SK-N-SH treated with all-trans-retinoic acid at 6 μM for 48 hours (cell line): ENCODE measurements at regions not wholly inside any gene's neighbourhood (a gene's known extent, or its start where the extent isn't known, plus 50 kb on each side); places are given as distances from the start of the nearest gene placed in this dataset.

ENCODE experiments used
- ATAC-seq: fragments of 200-7000 bp; cut with Tn5 transposase; 3 replicates; pipeline ENCODE4 v1.9.1; 2020; ENCODE audit warnings: mild to moderate bottlenecking, moderate library complexity
- ARNTL ChIP-seq: fragments of 450-650 bp; formaldehyde crosslinking; IDR thresholded peaks from 2 replicates; pipeline ENCODE4 v1.5.0; 2020; ENCODE audit warnings: low read depth, mild to moderate bottlenecking, moderate library complexity, borderline replicate concordance
- BACH2 ChIP-seq: fragments of 250-450 bp; sonication (Bioruptor Pico); IDR thresholded peaks from 2 replicates; pipeline ENCODE4 v1.9.0; 2021; ENCODE audit warnings: mild to moderate bottlenecking, borderline replicate concordance
- CREB5 ChIP-seq: fragments of 250-450 bp; sonication (Bioruptor Pico); IDR thresholded peaks from 2 replicates; pipeline ENCODE4 v1.5.1; 2020; ENCODE audit warnings: low read depth, mild to moderate bottlenecking, moderate library complexity
- CSDC2 ChIP-seq: fragments of 250-450 bp; sonication (Bioruptor Pico); IDR thresholded peaks from 2 replicates; pipeline ENCODE4 v1.5.0; 2020; ENCODE audit warnings: mild to moderate bottlenecking, moderate library complexity
- CSRNP3 ChIP-seq: fragments of 250-450 bp; sonication (Bioruptor Pico); IDR thresholded peaks from 2 replicates; pipeline ENCODE4 v1.5.1; 2021; ENCODE audit warnings: mild to moderate bottlenecking, moderate library complexity
- ESRRG ChIP-seq: fragments of 250-450 bp; sonication (Bioruptor Pico); IDR thresholded peaks from 2 replicates; pipeline ENCODE4 v1.6.1; 2021; ENCODE audit warnings: mild to moderate bottlenecking
- GLIS3 ChIP-seq: fragments of 250-450 bp; sonication (Bioruptor Pico); IDR thresholded peaks from 2 replicates; pipeline ENCODE4 v1.5.0; 2020; ENCODE audit warnings: mild to moderate bottlenecking, moderate library complexity
- ISL1 ChIP-seq: fragments of 250-450 bp; sonication (Bioruptor Pico); IDR thresholded peaks from 2 replicates; pipeline ENCODE4 v2.1.2; 2022; ENCODE audit warnings: mild to moderate bottlenecking, moderate library complexity
- OSR1 ChIP-seq: fragments of 250-450 bp; sonication (Bioruptor Pico); IDR thresholded peaks from 2 replicates; pipeline ENCODE4 v1.8.0; 2022; ENCODE audit warnings: moderate library complexity, mild to moderate bottlenecking, inconsistent platforms
- PATZ1 ChIP-seq: fragments of 250-450 bp; sonication (Bioruptor Pico); IDR thresholded peaks from 2 replicates; pipeline ENCODE4 v1.8.0; 2020; ENCODE audit warnings: mild to moderate bottlenecking, moderate library complexity, borderline replicate concordance
- POU6F1 ChIP-seq: fragments of 250-450 bp; sonication (Bioruptor Pico); IDR thresholded peaks from 2 replicates; pipeline ENCODE4 v1.8.0; 2021; ENCODE audit warnings: low read depth, mild to moderate bottlenecking, moderate library complexity, borderline replicate concordance
- RARB ChIP-seq: fragments of 250-450 bp; sonication (Bioruptor Pico); IDR thresholded peaks from 2 replicates; pipeline ENCODE4 v1.8.0; 2021; ENCODE audit warnings: mild to moderate bottlenecking, moderate library complexity
- SNAI2 ChIP-seq: fragments of 250-450 bp; sonication (Bioruptor Pico); IDR thresholded peaks from 2 replicates; pipeline ENCODE4 v1.5.0; 2020; ENCODE audit warnings: mild to moderate bottlenecking, moderate library complexity
- TCF4 ChIP-seq: fragments of 250-450 bp; sonication (Bioruptor Pico); IDR thresholded peaks from 2 replicates; pipeline ENCODE4 v1.8.0; 2021; ENCODE audit warnings: mild to moderate bottlenecking, moderate library complexity, borderline replicate concordance
- TOX ChIP-seq: fragments of 250-450 bp; sonication (Bioruptor Pico); IDR thresholded peaks from 2 replicates; pipeline ENCODE4 v1.8.0; 2021; ENCODE audit warnings: mild to moderate bottlenecking, moderate library complexity, borderline replicate concordance
- TSHZ2 ChIP-seq: fragments of 250-450 bp; sonication (Bioruptor Pico); IDR thresholded peaks from 2 replicates; pipeline ENCODE4 v1.5.0; 2020; ENCODE audit warnings: mild to moderate bottlenecking, moderate library complexity
- ZC3H10 ChIP-seq: fragments of 250-450 bp; sonication (Bioruptor Pico); IDR thresholded peaks from 2 replicates; pipeline ENCODE4 v1.5.1; 2021; ENCODE audit warnings: mild to moderate bottlenecking, moderate library complexity
- ZFP3 ChIP-seq: fragments of 250-450 bp; sonication (Bioruptor Pico); IDR thresholded peaks from 2 replicates; pipeline ENCODE4 v1.5.0; 2020; ENCODE audit warnings: mild to moderate bottlenecking, moderate library complexity
- ZFP30 ChIP-seq: fragments of 450-650 bp; formaldehyde crosslinking; IDR thresholded peaks from 2 replicates; pipeline ENCODE4 v1.5.0; 2022; ENCODE audit warnings: mild to moderate bottlenecking, moderate library complexity
- ZNF565 ChIP-seq: fragments of 450-650 bp; formaldehyde crosslinking; conservative IDR thresholded peaks from 2 replicates; pipeline ENCODE4 v1.5.0; 2020; ENCODE audit warnings: low read depth, mild to moderate bottlenecking, moderate library complexity
- ZNF8 ChIP-seq: fragments of 450-650 bp; formaldehyde crosslinking; IDR thresholded peaks from 2 replicates; pipeline ENCODE4 v1.5.0; 2020; ENCODE audit warnings: mild to moderate bottlenecking, moderate library complexity

- ATAC-seq, result no peak
- TF ChIP-seq ARNTL (CRISPR knock-in tag) (no peak), ZNF565 (CRISPR knock-in tag) (no peak), CSDC2 (no peak), RARB (no peak), ZFP3 (CRISPR knock-in tag) (no peak), ZNF8 (CRISPR knock-in tag) (no peak), TOX (no peak)
These were observed 329.0 kb downstream of the DYSF start for GRCh38 chr2:71782323-71782722.

GRCh38 chr2:71781695-71782228 lies 328.4 kb downstream of the DYSF start:
- TF ChIP-seq ZC3H10 (CRISPR knock-in tag) (no peak), SNAI2 (CRISPR knock-in tag) (no peak), OSR1 (CRISPR knock-in tag) (no peak), RARB (no peak), ISL1 (CRISPR knock-in tag) (no peak), GLIS3 (CRISPR knock-in tag) (no peak), ZFP3 (CRISPR knock-in tag) (no peak), ESRRG (no peak)
- no peak for ATAC-seq

- TF ChIP-seq CSDC2 (no peak), BACH2 (CRISPR knock-in tag) (no peak), CSRNP3 (CRISPR knock-in tag) (no peak), POU6F1 (no peak), PATZ1 (CRISPR knock-in tag) (no peak), TCF4 (CRISPR knock-in tag) (no peak), ESRRG (no peak), ARNTL (CRISPR knock-in tag) (no peak), ZNF8 (CRISPR knock-in tag) (no peak), CREB5 (CRISPR knock-in tag) (no peak), ZFP3 (CRISPR knock-in tag) (no peak), ZC3H10 (CRISPR knock-in tag) (no peak)
- TF ChIP-seq, all 23 proteins: peak for 0
- no peak for ATAC-seq
These were observed 326.8 kb downstream of the DYSF start for GRCh38 chr2:71780162-71780561.

GRCh38 chr2:71779774-71780105 lies 326.4 kb downstream of the DYSF start:
- ATAC-seq, result peak; percentile 14; the same call in 2 of the 3 replicates
- TF ChIP-seq CSRNP3 (CRISPR knock-in tag), result no peak
- no peak for TF ChIP-seq TSHZ2 (CRISPR knock-in tag)
- TF ChIP-seq ZNF8 (CRISPR knock-in tag), result no peak
- no peak for TF ChIP-seq ZFP30 (CRISPR knock-in tag)
- no peak for TF ChIP-seq ISL1 (CRISPR knock-in tag)
- TF ChIP-seq ZC3H10 (CRISPR knock-in tag), result no peak
- no peak for TF ChIP-seq ZNF565 (CRISPR knock-in tag)
- TF ChIP-seq POU6F1, result no peak
- no peak for TF ChIP-seq PATZ1 (CRISPR knock-in tag)
- no peak for TF ChIP-seq ARNTL (CRISPR knock-in tag)
- no peak for TF ChIP-seq TOX
